ENCODE measurements at regions not wholly inside any gene's neighbourhood (a gene's known extent, or its start where the extent isn't known, plus 50 kb on each side); places are given as distances from the start of the nearest gene placed in this dataset.

DNA sequence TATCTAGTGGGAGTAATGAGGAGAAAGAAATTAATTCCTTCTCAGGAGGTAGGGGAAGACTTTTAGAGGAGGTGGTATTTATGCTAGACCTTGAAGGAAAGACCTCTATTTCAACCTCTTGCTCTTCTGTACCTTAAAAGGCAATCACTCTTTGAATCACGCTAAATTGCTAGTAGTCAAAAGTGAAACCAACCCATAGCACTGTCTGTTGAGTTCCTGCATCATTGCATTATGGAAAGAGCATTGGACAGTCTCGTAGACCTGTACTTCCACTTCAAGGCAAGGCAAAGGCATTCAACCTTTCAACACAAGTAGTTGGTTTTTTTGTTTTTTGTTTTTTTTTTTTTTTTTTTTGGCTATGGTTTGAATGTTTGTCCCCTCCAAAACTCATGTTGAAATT lies 770.4 kb downstream of the ETS1 start:
- no peaks in the 10 kb centered on the region for H3K9me3 Mint-ChIP-seq (ENCODE audit: unreplicated experiment)
- no peak overlapping the region for H3K27ac ChIP-seq (ENCODE audit: low read depth, low read length)
- H3K4me3 Mint-ChIP-seq (ENCODE audit: unreplicated experiment): no peak overlapping the region
- no peak overlapping the region for H3K4me2 ChIP-seq (ENCODE audit: low read length)
- FAIRE-seq (no peak), DNase-seq (ENCODE audit: low read depth) (no peak)
- H3K27me3 ChIP-seq (ENCODE audit: insufficient read depth, low read length): no peaks in the 10 kb centered on the region
- no peaks in the 10 kb centered on the region for H3K27me3 Mint-ChIP-seq (ENCODE audit: low read depth, unreplicated experiment)
- H3K36me3 ChIP-seq (ENCODE audit: insufficient read depth, low read length): no peaks in the 10 kb centered on the region
- no peaks in the 10 kb centered on the region for H3K79me2 ChIP-seq (ENCODE audit: insufficient read depth, low read length)
- no peaks in the 10 kb centered on the region for H3K36me3 Mint-ChIP-seq (ENCODE audit: low read depth, unreplicated experiment)
- H3K4me1 ChIP-seq (ENCODE audit: insufficient read depth, low read length): no peaks in the 10 kb centered on the region
- H3K4me3 ChIP-seq (ENCODE audit: insufficient read depth, low read depth, low read length): no peak overlapping the region
- no peaks in the 10 kb centered on the region for H3K4me1 Mint-ChIP-seq (ENCODE audit: low read depth, unreplicated experiment)
- H3K27ac Mint-ChIP-seq (ENCODE audit: unreplicated experiment): no peak overlapping the region
- TF ChIP-seq EZH2 (IDR thresholded peaks at IDR 0.05; ENCODE audit: insufficient read depth, low read length): no peak
- TF ChIP-seq, protein P1, sequence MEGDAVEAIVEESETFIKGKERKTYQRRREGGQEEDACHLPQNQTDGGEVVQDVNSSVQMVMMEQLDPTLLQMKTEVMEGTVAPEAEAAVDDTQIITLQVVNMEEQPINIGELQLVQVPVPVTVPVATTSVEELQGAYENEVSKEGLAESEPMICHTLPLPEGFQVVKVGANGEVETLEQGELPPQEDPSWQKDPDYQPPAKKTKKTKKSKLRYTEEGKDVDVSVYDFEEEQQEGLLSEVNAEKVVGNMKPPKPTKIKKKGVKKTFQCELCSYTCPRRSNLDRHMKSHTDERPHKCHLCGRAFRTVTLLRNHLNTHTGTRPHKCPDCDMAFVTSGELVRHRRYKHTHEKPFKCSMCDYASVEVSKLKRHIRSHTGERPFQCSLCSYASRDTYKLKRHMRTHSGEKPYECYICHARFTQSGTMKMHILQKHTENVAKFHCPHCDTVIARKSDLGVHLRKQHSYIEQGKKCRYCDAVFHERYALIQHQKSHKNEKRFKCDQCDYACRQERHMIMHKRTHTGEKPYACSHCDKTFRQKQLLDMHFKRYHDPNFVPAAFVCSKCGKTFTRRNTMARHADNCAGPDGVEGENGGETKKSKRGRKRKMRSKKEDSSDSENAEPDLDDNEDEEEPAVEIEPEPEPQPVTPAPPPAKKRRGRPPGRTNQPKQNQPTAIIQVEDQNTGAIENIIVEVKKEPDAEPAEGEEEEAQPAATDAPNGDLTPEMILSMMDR (IDR thresholded peaks at IDR 0.05; ENCODE audit: insufficient read depth, low read depth, low read length): no peak
- no peaks in the 10 kb centered on the region for H3K9me3 ChIP-seq (ENCODE audit: insufficient read depth, low read depth, low read length)
- H2AFZ ChIP-seq (ENCODE audit: low read depth, low read length): no peak overlapping the region
- no peaks in the 10 kb centered on the region for H4K20me1 ChIP-seq (ENCODE audit: insufficient read depth, low read length)
- H3K9ac ChIP-seq (ENCODE audit: low read length): no peak overlapping the region

DNA sequence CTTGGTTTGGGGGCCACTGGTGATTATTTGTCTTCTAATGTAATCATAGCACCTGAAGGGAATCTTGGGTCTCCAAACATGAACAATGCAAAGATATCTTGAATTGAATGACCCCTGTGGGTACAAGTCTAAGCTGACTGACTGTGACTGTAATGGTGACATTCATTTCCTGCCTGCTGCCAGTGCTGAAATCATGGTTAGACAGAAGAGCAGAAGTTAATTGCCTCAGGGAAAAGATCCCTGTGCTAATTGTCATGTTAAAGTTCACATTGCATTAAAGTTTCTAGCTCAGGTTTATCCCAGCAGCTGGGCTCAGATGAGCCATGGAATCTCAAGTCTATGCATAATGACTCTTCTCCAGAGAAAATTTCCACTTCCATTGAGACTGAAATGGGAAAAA lies 772.0 kb downstream of the ETS1 start:
- FAIRE-seq (no peak), DNase-seq (ENCODE audit: low read depth) (no peak)
- no peaks in the 10 kb centered on the region for H3K9me3 Mint-ChIP-seq (ENCODE audit: unreplicated experiment)
- H3K9ac ChIP-seq (ENCODE audit: low read length): no peak overlapping the region
- no peak overlapping the region for H3K4me2 ChIP-seq (ENCODE audit: low read length)
- no peaks in the 10 kb centered on the region for H3K27me3 ChIP-seq (ENCODE audit: insufficient read depth, low read length)
- no peaks in the 10 kb centered on the region for H3K79me2 ChIP-seq (ENCODE audit: insufficient read depth, low read length)
- no peak overlapping the region for H3K27ac Mint-ChIP-seq (ENCODE audit: unreplicated experiment)
- H4K20me1 ChIP-seq (ENCODE audit: insufficient read depth, low read length): no peaks in the 10 kb centered on the region
- no peaks in the 10 kb centered on the region for H3K36me3 Mint-ChIP-seq (ENCODE audit: low read depth, unreplicated experiment)
- no peak overlapping the region for H3K4me3 ChIP-seq (ENCODE audit: insufficient read depth, low read depth, low read length)
- H3K4me3 Mint-ChIP-seq (ENCODE audit: unreplicated experiment): no peak overlapping the region
- H2AFZ ChIP-seq (ENCODE audit: low read depth, low read length): no peak overlapping the region
- H3K9me3 ChIP-seq (ENCODE audit: insufficient read depth, low read depth, low read length): no peaks in the 10 kb centered on the region
- H3K27me3 Mint-ChIP-seq (ENCODE audit: low read depth, unreplicated experiment): no peaks in the 10 kb centered on the region
- no peaks in the 10 kb centered on the region for H3K36me3 ChIP-seq (ENCODE audit: insufficient read depth, low read length)
- no peak for TF ChIP-seq EZH2 (IDR thresholded peaks at IDR 0.05; ENCODE audit: insufficient read depth, low read length)
- TF ChIP-seq, protein P1 (IDR thresholded peaks at IDR 0.05; ENCODE audit: insufficient read depth, low read depth, low read length): no peak
- no peaks in the 10 kb centered on the region for H3K4me1 Mint-ChIP-seq (ENCODE audit: low read depth, unreplicated experiment)
- no peak overlapping the region for H3K27ac ChIP-seq (ENCODE audit: low read depth, low read length)
- no peaks in the 10 kb centered on the region for H3K4me1 ChIP-seq (ENCODE audit: insufficient read depth, low read length)

DNA sequence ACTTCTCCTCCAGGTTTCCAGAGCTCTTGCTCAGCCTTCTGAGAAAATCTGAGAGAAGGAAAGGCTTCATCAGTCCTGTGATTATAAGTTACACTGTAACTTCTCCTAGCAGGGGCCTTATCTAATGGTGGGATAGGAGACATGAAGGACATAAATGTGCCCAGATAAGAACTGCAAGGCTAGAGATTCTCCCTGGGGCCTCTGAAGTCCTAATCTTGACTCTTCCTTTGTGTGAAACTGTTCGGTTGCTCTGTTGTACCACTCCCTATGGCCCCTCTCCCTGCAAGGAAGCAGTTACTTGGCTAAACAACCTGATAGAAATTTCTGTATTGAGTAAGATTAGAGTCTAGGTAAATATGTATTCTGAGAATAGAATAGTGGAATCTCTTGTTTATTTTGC lies 780.9 kb downstream of the ETS1 start:
- Histone ChIP-seq H3K4me1 (ENCODE audit: insufficient read depth, low read length) (no peaks in the 10 kb centered on the region), H3K4me3 (ENCODE audit: insufficient read depth, low read depth, low read length) (no peak overlapping the region), H3K9ac (ENCODE audit: low read length) (no peak overlapping the region), H3K27me3 (ENCODE audit: insufficient read depth, low read length) (no peaks in the 10 kb centered on the region), H3K9me3 (ENCODE audit: insufficient read depth, low read depth, low read length) (no peaks in the 10 kb centered on the region), H4K20me1 (ENCODE audit: insufficient read depth, low read length) (no peaks in the 10 kb centered on the region), H3K36me3 (ENCODE audit: insufficient read depth, low read length) (no peaks in the 10 kb centered on the region), H3K4me2 (ENCODE audit: low read length) (no peak overlapping the region), H3K79me2 (ENCODE audit: insufficient read depth, low read length) (no peaks in the 10 kb centered on the region), H2AFZ (ENCODE audit: low read depth, low read length) (no peak overlapping the region), H3K27ac (ENCODE audit: low read depth, low read length) (no peak overlapping the region)
- Mint-ChIP-seq H3K9me3 (ENCODE audit: unreplicated experiment) (no peaks in the 10 kb centered on the region), H3K27me3 (ENCODE audit: low read depth, unreplicated experiment) (no peaks in the 10 kb centered on the region), H3K4me1 (ENCODE audit: low read depth, unreplicated experiment) (no peaks in the 10 kb centered on the region), H3K27ac (ENCODE audit: unreplicated experiment) (no peak overlapping the region), H3K36me3 (ENCODE audit: low read depth, unreplicated experiment) (no peaks in the 10 kb centered on the region), H3K4me3 (ENCODE audit: unreplicated experiment) (no peak overlapping the region)
- TF ChIP-seq, protein P1 (IDR thresholded peaks at IDR 0.05; ENCODE audit: insufficient read depth, low read depth, low read length): no peak
- no peak for TF ChIP-seq EZH2 (IDR thresholded peaks at IDR 0.05; ENCODE audit: insufficient read depth, low read length)
- DNase-seq (ENCODE audit: low read depth): no peak
- FAIRE-seq: no peak

All from astrocyte (in vitro differentiated cells and primary cell).